ENCODE measurements at regions not wholly inside any gene's neighbourhood (a gene's known extent, or its start where the extent isn't known, plus 50 kb on each side); places are given as distances from the start of the nearest gene placed in this dataset.
A peak's percentile ranks its signal among the peaks of the same experiment; 100 is the strongest.

- H3K4me1 ChIP-seq: no peaks in the 10 kb centered on the region
- ATAC-seq (ENCODE audit: low FRiP score in 2 of 2) (no peak), DNase-seq (no peak)
- no peak overlapping the region for H3K4me3 ChIP-seq
- no peak overlapping the region for H3K27ac ChIP-seq
- H3K9me3 ChIP-seq: no peaks in the 10 kb centered on the region
- TF ChIP-seq CTCF (IDR thresholded peaks at IDR 0.05): no peak
- TF ChIP-seq POLR2A (IDR thresholded peaks at IDR 0.05): no peak
- TF ChIP-seq EP300 (IDR thresholded peaks at IDR 0.05): no peak
- no peak for TF ChIP-seq POLR2AphosphoS5 (IDR thresholded peaks at IDR 0.05)
- WGBS, 2 donors: 100% methylated on average over 1 of the region's 3 CpGs; no CpG with 5 or more reads in 1 of the 2 donors
- no peaks in the 10 kb centered on the region for H3K36me3 ChIP-seq
- no peaks in the 10 kb centered on the region for H3K27me3 ChIP-seq
These were observed 283.3 kb upstream of the RBMY1B start for GRCh38 chrY:21227849-21228248.

GRCh38 chrY:21240221-21240620 lies 270.9 kb upstream of the RBMY1B start:
- no peak for ATAC-seq (ENCODE audit: low FRiP score in 2 of 2)
- WGBS, 2 donors: 30% methylated on average over 4 of the region's 4 CpGs; no CpG with 5 or more reads in 1 of the 2 donors
- Histone ChIP-seq H3K4me3 (no peak overlapping the region), H3K27me3 (no peaks in the 10 kb centered on the region), H3K27ac (peak overlapping the region in 1 of 4 donors; percentile 11), H3K9me3 (no peaks in the 10 kb centered on the region), H3K36me3 (no peaks in the 10 kb centered on the region), H3K4me1 (no peaks in the 10 kb centered on the region)
- DNase-seq: no peak
- TF ChIP-seq POLR2AphosphoS5 (IDR thresholded peaks at IDR 0.05) (no peak), CTCF (IDR thresholded peaks at IDR 0.05) (no peak), EP300 (IDR thresholded peaks at IDR 0.05) (no peak), POLR2A (IDR thresholded peaks at IDR 0.05) (no peak)

GRCh38 chrY:21240662-21241310 lies 270.4 kb upstream of the RBMY1B start:
- WGBS, 2 donors: 58% methylated on average over 2 of the region's 2 CpGs; no CpG with 5 or more reads in 1 of the 2 donors
- Histone ChIP-seq H3K4me3 (no peak overlapping the region), H3K27ac (no peak overlapping the region), H3K4me1 (no peaks in the 10 kb centered on the region), H3K27me3 (no peaks in the 10 kb centered on the region), H3K9me3 (no peaks in the 10 kb centered on the region), H3K36me3 (no peaks in the 10 kb centered on the region)
- DNase-seq (no peak), ATAC-seq (ENCODE audit: low FRiP score in 2 of 2) (no peak)
- no peak for TF ChIP-seq POLR2AphosphoS5 (IDR thresholded peaks at IDR 0.05)
- no peak for TF ChIP-seq POLR2A (IDR thresholded peaks at IDR 0.05)
- TF ChIP-seq EP300 (IDR thresholded peaks at IDR 0.05): no peak
- no peak for TF ChIP-seq CTCF (IDR thresholded peaks at IDR 0.05)

GRCh38 chrY:21242793-21243192 lies 268.3 kb upstream of the RBMY1B start:
- H3K4me3 ChIP-seq: no peak overlapping the region
- no CpG with 5 or more reads among the region's 2 CpGs for WGBS, 2 donors
- no peak for ATAC-seq (ENCODE audit: low FRiP score in 2 of 2)
- no peaks in the 10 kb centered on the region for H3K36me3 ChIP-seq
- no peak overlapping the region for H3K27ac ChIP-seq
- H3K27me3 ChIP-seq: no peaks in the 10 kb centered on the region
- TF ChIP-seq POLR2A (IDR thresholded peaks at IDR 0.05): no peak
- no peak for TF ChIP-seq POLR2AphosphoS5 (IDR thresholded peaks at IDR 0.05)
- no peak for TF ChIP-seq CTCF (IDR thresholded peaks at IDR 0.05)
- no peak for TF ChIP-seq EP300 (IDR thresholded peaks at IDR 0.05)
- H3K9me3 ChIP-seq: no peaks in the 10 kb centered on the region
- DNase-seq: no peak
- no peaks in the 10 kb centered on the region for H3K4me1 ChIP-seq

- TF ChIP-seq POLR2AphosphoS5 (IDR thresholded peaks at IDR 0.05) (no peak), POLR2A (IDR thresholded peaks at IDR 0.05) (no peak), CTCF (IDR thresholded peaks at IDR 0.05) (no peak), EP300 (IDR thresholded peaks at IDR 0.05) (no peak)
These were observed 264.4 kb upstream of the RBMY1B start for GRCh38 chrY:21246780-21247179.

More at GRCh38 chrY:21246780-21247179, 264.4 kb upstream of the RBMY1B start:
- Histone ChIP-seq H3K4me3 (no peak overlapping the region), H3K27ac (no peak overlapping the region), H3K9me3 (no peaks in the 10 kb centered on the region), H3K27me3 (no peaks in the 10 kb centered on the region), H3K36me3 (no peaks in the 10 kb centered on the region), H3K4me1 (no peaks in the 10 kb centered on the region)
- no peak for ATAC-seq (ENCODE audit: low FRiP score in 2 of 2)
- no peak for DNase-seq
- 62% methylated on average over 5 of the region's 5 CpGs; no CpG with 5 or more reads in 1 of the 2 donors for WGBS, 2 donors

All from upper lobe of left lung (tissue), 6 donors.